C4-2B (cell line): ENCODE measurements at regions not wholly inside any gene's neighbourhood (a gene's known extent, or its start where the extent isn't known, plus 50 kb on each side); places are given as distances from the start of the nearest gene placed in this dataset.

ENCODE experiments used
- CTCF ChIP-seq: fragments of 450-650 bp; conservative IDR thresholded peaks from 2 replicates; pipeline ENCODE4 v1.5.1; 2017; ENCODE audit warnings: mild to moderate bottlenecking
- ZFX ChIP-seq: fragments of 450-650 bp; IDR thresholded peaks from 2 replicates; pipeline ENCODE4 v1.6.1; 2017

GRCh38 chr17:73724990-73725389, 80.7 kb upstream of the SDK2 start:
- TF ChIP-seq CTCF: no peak
- no peak for TF ChIP-seq ZFX
